HCT116 (cell line): ENCODE measurements at regions not wholly inside any gene's neighbourhood (a gene's known extent, or its start where the extent isn't known, plus 50 kb on each side); places are given as distances from the start of the nearest gene placed in this dataset.

ENCODE experiments used
- ELF1 ChIP-seq: IDR thresholded peaks from 2 replicates; pipeline ENCODE4 v1.6.1; 2012; ENCODE audit warnings: low read depth, borderline replicate concordance
- EZH2phosphoT487 ChIP-seq: fragments of 200-600 bp; IDR thresholded peaks from 2 replicates; pipeline ENCODE4 v1.6.1; 2018; ENCODE audit warnings: antibody characterized with exemption, borderline replicate concordance
- POLR2A ChIP-seq: IDR thresholded peaks from 2 replicates; pipeline ENCODE4 v1.7.0; 2011; ENCODE audit warnings: borderline replicate concordance; ENCODE audit not compliant: insufficient read depth, insufficient read length; ENCODE audit errors: extremely low read depth
- POLR2AphosphoS5 ChIP-seq: IDR thresholded peaks from 2 replicates; pipeline ENCODE4 v1.6.1; 2011; ENCODE audit warnings: mild to moderate bottlenecking, low read depth, low read length, moderate library complexity
- ZFX ChIP-seq: fragments of 450-650 bp; IDR thresholded peaks from 2 replicates; pipeline ENCODE4 v1.6.1; 2017
- TF ChIP-seq, protein P1 (sequence below): IDR thresholded peaks from 2 replicates; pipeline ENCODE4 v1.6.1; 2012; ENCODE audit warnings: low read depth

DNA sequence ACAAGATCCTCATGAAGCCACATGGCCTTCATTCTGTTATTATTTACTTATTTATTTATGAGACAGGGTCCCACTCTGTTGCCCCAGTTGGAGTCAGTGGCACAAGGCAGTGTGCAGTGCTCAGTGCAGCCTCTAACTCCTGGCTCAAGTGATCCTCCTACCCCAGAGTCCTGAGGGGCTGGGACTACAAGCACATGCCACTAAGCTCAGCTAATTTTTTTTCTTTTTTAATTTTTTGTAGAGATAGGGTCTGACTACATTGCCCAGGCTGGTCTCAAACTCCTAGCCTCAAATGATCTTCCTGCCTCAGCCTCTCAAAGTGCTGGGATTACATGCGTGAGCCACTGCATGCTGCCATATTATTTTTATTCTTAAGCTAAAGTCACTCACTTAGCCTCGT, 241.4 kb downstream of the UQCRFS1 start:
- no peak for TF ChIP-seq POLR2A
- no peak for TF ChIP-seq POLR2AphosphoS5
- TF ChIP-seq, protein P1, sequence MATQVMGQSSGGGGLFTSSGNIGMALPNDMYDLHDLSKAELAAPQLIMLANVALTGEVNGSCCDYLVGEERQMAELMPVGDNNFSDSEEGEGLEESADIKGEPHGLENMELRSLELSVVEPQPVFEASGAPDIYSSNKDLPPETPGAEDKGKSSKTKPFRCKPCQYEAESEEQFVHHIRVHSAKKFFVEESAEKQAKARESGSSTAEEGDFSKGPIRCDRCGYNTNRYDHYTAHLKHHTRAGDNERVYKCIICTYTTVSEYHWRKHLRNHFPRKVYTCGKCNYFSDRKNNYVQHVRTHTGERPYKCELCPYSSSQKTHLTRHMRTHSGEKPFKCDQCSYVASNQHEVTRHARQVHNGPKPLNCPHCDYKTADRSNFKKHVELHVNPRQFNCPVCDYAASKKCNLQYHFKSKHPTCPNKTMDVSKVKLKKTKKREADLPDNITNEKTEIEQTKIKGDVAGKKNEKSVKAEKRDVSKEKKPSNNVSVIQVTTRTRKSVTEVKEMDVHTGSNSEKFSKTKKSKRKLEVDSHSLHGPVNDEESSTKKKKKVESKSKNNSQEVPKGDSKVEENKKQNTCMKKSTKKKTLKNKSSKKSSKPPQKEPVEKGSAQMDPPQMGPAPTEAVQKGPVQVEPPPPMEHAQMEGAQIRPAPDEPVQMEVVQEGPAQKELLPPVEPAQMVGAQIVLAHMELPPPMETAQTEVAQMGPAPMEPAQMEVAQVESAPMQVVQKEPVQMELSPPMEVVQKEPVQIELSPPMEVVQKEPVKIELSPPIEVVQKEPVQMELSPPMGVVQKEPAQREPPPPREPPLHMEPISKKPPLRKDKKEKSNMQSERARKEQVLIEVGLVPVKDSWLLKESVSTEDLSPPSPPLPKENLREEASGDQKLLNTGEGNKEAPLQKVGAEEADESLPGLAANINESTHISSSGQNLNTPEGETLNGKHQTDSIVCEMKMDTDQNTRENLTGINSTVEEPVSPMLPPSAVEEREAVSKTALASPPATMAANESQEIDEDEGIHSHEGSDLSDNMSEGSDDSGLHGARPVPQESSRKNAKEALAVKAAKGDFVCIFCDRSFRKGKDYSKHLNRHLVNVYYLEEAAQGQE: no peak
- no peak for TF ChIP-seq ELF1
- TF ChIP-seq EZH2phosphoT487: no peak
- no peak for TF ChIP-seq ZFX
